CD4-positive, alpha-beta T cell treated with Interleukin-21 for 1 hour (primary cell): ENCODE measurements at regions not wholly inside any gene's neighbourhood (a gene's known extent, or its start where the extent isn't known, plus 50 kb on each side); places are given as distances from the start of the nearest gene placed in this dataset.
"Not testable (repeated sequence)": the region's sequence is repeated elsewhere in the genome, so short reads cannot be mapped to it uniquely, and the experiment has no call there.

Experiments used
- DNase-seq: peaks from one replicate; pipeline ENCODE4 v3.0.0-alpha.2; 2020

- no peak for DNase-seq
Measured at GRCh38 chr14:105929327-105930081, 403.1 kb downstream of the TMEM121 start.

- no peak for DNase-seq
Measured at GRCh38 chr14:105930572-105930971, 404.2 kb downstream of the TMEM121 start.

DNA sequence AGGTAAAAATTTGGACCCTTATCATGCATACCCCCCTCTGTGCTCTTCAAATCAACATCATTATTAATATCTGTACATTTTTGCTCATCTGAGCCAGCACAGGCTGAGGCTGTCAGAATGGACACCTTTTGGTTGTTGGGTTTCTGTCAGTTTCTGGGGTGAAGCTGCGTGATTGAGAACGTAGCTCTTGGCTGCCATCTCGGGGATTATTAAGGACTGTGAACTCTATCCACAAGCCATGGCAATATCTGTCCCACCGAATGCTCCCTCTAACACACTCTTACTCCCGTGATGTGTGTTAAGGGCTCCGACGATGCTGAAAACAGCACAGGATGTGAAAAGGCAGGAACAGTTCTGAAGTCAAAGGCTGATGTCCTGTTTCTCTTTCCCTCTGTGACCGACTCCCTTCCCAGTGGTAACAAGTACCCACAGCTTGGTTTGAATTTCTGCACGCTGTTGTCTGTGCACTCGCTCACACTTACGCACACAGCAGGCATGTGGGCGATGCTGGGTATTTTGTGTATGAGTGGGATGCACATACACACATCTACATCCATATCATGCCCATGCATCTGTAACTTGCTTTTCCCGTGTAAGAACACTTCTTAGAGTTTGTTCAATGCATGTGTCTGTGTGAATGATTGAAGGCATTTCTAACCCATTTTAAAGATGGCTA lies 405.6 kb downstream of the TMEM121 start:
- DNase-seq = peak; percentile 27

DNA sequence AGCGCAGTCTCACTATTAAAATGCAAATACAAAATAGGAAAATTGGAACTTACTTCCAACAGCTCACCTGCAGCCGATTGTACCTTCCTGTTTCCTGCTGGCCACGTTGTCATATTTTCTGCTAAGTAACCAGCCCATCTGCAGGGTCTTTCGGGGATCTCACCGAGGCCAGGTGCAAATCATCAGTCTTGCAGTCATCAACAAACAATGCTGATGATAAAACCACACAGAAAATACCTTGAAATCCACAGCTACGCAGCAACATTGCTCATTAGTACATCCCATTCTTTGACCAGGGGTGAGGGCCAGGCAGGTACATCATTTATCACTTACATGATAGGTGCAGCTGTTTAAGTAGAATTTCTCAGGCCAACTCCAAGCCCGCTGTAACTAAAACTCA lies 406.9 kb downstream of the TMEM121 start:
- DNase-seq = no peak

GRCh38 chr14:105935384-105935783 lies 409.0 kb downstream of the TMEM121 start:
- DNase-seq = no peak

- DNase-seq = no peak
Measured at GRCh38 chr14:105937253-105938054, 411.1 kb downstream of the TMEM121 start.

GRCh38 chr14:105938055-105938863 lies 411.9 kb downstream of the TMEM121 start:
- no peak for DNase-seq

GRCh38 chr14:105938959-105939358 lies 412.6 kb downstream of the TMEM121 start:
- DNase-seq = no peak

DNA sequence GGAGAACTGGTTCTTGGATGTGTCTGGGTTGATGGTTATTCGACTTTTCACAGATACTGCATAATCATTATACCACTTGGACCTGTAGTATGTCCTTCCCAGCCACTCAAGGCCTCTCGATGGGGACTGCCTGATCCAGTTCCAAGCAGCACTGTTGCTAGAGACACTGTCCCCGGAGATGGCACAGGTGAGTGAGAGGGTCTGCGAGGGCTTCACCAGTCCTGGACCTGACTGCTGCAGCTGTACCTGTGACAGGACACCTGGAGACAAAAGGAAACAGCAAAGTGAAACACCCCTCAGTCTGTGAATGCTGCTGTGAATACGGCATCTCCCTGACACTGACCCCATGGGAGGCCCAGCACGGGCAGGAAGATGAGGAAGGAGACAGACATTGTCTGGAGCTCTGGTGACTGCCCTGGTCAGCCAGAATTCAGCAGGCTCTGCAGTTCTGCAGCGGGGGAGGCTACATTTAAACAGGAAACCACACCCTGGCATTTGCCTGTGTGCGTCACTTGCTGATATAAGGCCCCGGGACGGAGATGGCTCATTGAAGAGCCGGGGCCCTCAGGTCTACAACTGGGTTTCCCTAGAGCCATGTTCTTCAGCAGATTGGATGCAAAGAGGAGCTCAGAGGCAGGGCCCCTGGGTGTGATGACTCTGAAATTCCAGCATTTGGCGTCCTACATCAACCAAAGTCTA lies 413.6 kb downstream of the TMEM121 start:
- no peak for DNase-seq

DNA sequence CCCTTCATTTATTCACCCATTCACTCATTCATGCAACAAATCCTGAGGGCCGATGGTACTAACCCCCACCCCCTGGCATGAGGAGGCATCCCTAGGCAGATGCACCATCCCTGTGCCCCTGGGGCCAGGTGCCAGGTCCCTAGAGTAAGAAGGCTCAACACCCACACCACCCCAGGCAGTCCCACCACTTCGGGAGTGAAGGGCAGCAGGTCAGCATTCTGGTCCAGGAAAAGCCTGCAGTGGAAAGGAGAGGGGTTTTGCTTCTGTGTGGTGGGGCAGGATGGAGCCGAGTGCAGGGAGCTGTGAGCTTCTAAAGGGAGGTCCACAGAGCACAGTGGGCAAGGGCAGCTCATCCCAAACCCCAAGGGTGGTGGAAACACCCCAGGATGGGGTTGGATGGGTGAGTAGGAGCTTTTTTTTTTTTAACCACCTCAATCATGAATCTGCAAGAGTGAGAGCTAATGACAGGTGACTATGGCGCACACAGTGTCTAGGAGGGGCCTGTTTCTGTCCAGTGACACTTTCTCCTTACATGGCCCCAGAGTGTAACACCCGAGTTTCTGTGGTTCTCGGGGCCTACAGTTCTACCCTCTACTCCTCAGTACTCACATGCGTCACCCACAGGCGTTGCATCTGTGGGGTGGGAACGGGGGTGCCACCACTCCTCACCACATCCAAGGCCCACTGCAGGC lies 414.3 kb downstream of the TMEM121 start:
- DNase-seq = no peak

DNA sequence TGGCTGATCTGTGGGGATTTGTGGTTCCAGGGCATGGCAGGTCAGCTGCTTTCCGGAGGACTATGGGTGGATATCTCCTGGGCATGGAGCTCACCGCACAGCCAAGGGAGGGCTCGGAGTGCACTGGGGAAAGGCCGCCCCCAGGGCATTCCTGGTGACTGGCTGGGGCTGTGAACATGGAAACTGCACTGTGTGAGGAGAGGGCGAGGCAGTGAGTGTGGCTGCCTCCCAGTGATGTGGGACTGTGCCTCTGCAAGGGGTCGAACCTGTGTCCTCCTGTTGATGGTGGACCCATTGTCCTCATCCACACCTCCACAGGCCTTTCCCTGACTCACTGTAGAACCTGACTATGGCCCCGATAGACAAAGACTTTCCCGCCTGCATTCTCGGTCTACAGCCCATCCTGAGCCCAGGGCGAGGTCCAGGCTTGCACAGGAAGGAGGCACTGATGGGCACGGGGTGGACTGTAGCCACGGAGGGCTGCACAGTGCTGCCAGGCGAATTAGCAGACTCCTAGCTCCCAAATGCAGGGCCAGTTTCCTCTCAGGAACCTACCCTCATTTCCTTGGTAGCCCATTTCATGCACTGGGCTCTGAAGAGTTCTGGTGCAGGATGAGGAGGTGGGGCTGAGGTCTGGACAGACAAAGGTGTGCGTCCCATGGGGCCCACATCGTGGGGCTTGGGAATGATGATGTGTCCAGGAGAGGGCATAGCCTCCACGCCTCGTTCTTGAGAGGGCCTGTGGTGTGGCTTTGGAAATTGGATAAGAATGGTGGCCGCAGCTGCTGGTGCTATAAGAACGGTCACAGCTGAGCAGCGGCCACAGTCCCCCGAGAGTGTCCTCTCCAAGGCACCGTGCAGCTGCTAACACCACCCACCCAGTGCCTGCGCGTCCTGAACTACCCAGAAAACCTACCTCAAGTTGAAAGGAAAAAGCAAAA lies 415.1 kb downstream of the TMEM121 start:
- no peak for DNase-seq

DNA sequence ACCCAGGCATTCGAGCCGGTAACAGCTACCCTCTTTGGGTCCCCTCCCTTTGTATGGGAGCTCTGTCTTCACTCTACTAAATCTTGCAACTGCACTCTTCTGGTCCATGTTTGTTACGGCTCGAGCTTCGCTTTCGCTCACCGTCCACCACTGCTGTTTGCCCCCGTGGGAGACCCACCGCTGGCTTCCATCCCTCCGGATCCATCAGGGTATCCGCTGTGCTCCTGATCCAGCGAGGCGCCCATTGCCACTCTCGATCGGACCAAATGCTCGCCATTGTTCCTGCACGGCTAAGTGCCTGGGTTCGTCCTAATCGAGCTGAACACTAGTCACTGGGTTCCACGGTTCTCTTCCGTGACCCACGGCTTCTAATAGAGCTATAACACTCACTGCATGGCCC lies 416.3 kb downstream of the TMEM121 start:
- not testable (repeated sequence) for DNase-seq

DNA sequence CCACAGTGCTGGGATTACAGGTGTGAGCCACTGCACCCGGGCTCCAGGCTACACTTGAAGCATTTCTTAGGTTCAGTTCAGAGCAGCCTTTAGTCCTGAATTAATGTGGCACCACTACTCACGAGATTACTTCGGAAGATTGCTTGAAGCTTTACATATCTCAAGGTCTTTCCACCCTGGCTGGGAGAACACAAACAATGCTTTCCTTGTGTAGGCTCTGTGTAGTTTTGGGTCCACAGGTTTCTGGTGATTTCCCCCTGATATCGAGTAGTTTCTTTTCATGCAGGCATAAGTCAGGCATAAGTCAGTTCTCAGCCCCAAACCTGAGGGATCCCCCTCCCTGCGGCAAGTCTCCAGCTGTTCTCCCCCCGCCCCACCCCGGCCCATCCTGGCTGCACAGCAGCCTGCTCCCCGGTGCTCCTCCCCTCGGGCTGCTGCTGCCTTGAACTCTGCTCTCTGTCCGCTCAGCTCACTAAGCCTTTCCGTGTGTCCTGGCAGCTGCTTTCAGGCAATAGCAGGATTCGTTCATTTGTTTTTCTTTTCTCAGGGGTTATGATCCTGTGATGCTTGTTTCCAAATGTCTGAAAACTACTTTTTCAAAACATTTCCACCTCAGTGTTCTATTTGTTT lies 417.7 kb downstream of the TMEM121 start:
- no peak for DNase-seq

- DNase-seq = peak; percentile 73
Measured at GRCh38 chr14:105944632-105945610, 418.5 kb downstream of the TMEM121 start.

GRCh38 chr14:105945896-105946295 lies 419.5 kb downstream of the TMEM121 start:
- peak; percentile 19 for DNase-seq

- no peak for DNase-seq
Measured at GRCh38 chr14:105947599-105947998, 421.2 kb downstream of the TMEM121 start.

DNA sequence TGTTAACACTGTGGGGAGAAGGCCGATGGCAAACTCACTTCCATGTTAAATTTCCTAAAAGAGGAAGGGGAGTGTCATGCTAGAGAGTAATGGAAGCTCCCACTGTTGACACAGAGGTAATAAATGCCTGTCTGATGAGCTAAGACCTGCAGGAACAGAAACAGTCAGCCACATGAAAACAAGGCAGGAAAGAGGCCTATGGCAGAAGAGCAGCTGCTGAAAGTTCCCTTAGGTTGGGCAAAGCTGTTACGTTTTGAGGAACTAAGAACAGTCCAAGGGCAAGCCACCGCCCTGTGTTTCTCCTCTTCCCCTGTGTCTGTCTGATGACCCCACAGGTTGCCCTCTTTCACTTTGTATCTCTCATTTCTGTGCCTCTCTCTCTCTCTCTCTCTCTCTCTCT lies 422.6 kb downstream of the TMEM121 start:
- DNase-seq = peak; percentile 10

GRCh38 chr14:105950364-105950892 lies 424.0 kb downstream of the TMEM121 start:
- DNase-seq = not testable (repeated sequence)
